Gastrocnemius medialis (tissue), 4 donors: ENCODE measurements at regions not wholly inside any gene's neighbourhood (a gene's known extent, or its start where the extent isn't known, plus 50 kb on each side); places are given as distances from the start of the nearest gene placed in this dataset.

ENCODE experiments used
- POLR2A ChIP-seq, 2 donors: fragments of 450-650 bp; IDR thresholded peaks; one replicate each; pipeline ENCODE4 v1.6.1; 2017; ENCODE audit warnings: antibody characterized with exemption in 2 of 2, mild to moderate bottlenecking in 2 of 2, moderate library complexity in 2 of 2
- TF ChIP-seq, protein P1 (sequence below), 5 experiments: fragments of 450-650 bp in 3 of 5; fragments of 200-600 bp in 2 of 5; sonication (generic) in 2 of 5; IDR thresholded peaks in 4 of 5; conservative IDR thresholded peaks in 1 of 5; 1 replicate in 4 of 5; 2 replicates in 1 of 5; pipeline ENCODE4 v1.5.1; 2016 to 2019; ENCODE audit warnings: antibody characterized with exemption in 5 of 5, mild to moderate bottlenecking in 3 of 5, moderate library complexity in 3 of 5

DNA sequence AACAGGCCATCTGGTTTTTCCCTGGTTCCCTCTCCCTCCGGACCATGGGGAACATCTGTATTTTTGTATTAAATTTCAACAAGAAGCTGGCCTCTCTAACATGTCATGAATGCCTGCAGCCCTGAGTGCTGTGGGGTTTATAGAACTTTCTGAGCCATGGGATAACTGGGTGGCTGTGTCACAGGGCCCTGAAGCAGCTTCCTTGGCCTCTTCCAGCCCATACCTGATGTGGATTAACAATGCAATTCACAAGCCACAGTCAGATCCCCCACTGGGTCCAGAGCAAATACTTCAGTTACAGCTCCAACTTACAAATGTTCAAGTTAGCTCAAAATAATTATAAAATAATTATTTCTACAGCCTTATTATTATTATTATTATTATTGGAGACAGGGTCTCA lies 307.8 kb upstream of the CELF4 start:
- TF ChIP-seq, protein P1, sequence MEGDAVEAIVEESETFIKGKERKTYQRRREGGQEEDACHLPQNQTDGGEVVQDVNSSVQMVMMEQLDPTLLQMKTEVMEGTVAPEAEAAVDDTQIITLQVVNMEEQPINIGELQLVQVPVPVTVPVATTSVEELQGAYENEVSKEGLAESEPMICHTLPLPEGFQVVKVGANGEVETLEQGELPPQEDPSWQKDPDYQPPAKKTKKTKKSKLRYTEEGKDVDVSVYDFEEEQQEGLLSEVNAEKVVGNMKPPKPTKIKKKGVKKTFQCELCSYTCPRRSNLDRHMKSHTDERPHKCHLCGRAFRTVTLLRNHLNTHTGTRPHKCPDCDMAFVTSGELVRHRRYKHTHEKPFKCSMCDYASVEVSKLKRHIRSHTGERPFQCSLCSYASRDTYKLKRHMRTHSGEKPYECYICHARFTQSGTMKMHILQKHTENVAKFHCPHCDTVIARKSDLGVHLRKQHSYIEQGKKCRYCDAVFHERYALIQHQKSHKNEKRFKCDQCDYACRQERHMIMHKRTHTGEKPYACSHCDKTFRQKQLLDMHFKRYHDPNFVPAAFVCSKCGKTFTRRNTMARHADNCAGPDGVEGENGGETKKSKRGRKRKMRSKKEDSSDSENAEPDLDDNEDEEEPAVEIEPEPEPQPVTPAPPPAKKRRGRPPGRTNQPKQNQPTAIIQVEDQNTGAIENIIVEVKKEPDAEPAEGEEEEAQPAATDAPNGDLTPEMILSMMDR (IDR thresholded peaks at IDR 0.05 in 4 of 5, conservative IDR thresholded peaks at IDR 0.05 in 1 of 5) = no peak
- no peak for TF ChIP-seq POLR2A (IDR thresholded peaks at IDR 0.05)
